ENCODE measurements at regions not wholly inside any gene's neighbourhood (a gene's known extent, or its start where the extent isn't known, plus 50 kb on each side); places are given as distances from the start of the nearest gene placed in this dataset.
A peak's percentile ranks its signal among the peaks of the same experiment; 100 is the strongest.

DNA sequence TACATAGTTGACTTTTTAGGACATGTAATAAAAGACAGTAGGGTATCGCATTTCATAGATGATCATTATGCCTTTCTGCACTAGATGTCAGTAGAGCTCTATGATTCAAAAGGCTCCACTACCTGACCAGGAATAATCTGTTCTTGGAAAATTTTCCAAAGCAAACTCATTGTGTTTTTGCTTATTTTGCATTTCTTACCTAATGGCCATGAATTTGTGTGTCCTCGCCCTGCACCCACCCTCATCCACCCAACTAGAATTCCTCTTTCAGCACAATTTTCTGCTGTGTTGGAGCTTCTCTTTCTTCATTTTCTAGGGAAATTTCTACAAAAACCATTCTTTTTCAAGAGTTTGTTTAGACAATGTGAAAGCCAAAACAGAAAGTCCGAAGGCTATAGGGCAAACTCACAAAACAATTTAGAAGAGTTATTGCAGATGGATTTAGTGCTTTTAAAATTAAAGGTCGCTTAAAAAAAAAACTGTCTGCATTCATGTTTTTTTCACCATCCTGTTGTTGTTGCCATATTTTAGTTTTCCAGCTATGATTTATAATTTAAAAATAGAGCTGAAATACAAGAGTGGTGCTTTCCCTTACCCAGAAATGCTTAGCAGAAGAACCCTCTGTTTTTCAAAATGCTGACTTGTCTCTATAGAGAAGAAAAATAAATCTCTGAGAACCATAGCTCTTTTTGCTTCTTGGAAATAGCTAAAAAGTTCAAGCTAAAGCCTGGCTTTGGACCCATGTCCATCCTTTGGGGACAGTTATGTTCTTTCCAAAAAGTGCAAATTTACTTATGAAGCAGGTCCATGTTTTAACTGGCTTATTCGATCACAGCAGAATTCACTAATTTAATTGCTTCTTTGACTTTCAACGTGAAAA, 183.7 kb downstream of the SPATA18 start:
- DNase-seq (ENCODE audit: low read depth) = peak; percentile 10

DNA sequence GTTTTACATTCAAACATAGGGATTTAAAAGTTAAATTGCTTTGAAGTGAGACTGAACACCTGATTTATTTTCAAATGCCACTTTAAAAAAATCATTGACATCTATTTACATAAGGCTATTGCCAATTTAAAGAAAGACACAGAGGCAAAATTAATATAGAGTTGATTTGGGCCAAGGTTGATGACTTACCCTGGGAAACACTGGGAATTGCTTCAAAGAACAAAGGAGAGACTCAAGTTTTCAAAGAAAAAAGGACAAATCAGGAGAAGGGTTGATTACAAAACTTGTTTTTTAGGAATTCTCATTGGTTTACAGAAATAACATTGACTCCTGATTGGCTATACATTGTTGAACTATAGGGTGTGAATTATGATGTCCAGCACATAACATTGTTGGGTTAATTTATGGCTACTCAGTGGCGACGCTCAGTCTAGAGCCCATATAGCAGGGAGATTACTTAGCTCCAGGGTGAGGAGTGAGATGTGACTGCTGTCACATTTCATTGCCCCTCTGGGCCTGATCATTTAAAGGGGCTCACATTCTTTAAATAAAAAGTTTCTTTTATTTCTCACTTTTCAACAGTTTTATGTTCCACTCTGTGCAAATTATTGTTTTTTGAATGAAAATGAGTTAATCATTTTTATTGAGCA, 184.6 kb downstream of the SPATA18 start:
- DNase-seq (ENCODE audit: low read depth) = no peak

GRCh38 chr4:52241916-52242315, 190.8 kb downstream of the SPATA18 start:
- peak; percentile 1 for DNase-seq (ENCODE audit: low read depth)

DNA sequence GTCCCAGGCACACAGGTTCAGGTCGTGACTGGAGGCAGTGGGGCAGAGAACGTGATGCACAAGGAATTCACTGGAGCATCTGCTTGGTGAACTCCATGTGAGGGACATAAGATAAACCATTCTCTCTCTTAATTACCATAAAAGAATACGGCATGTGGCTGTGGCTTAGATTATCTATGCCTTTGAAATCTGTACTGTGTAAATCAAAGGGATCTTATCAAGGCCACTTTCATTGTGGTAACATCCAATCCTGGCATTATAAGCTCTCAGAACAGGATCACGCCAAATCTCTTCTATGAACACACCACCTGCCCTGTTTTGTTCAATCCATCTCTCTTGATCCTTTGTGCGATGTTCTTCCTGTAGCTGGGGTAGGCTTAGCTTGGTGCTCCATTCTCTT, 192.3 kb downstream of the SPATA18 start:
- no peak for DNase-seq (ENCODE audit: low read depth)

DNA sequence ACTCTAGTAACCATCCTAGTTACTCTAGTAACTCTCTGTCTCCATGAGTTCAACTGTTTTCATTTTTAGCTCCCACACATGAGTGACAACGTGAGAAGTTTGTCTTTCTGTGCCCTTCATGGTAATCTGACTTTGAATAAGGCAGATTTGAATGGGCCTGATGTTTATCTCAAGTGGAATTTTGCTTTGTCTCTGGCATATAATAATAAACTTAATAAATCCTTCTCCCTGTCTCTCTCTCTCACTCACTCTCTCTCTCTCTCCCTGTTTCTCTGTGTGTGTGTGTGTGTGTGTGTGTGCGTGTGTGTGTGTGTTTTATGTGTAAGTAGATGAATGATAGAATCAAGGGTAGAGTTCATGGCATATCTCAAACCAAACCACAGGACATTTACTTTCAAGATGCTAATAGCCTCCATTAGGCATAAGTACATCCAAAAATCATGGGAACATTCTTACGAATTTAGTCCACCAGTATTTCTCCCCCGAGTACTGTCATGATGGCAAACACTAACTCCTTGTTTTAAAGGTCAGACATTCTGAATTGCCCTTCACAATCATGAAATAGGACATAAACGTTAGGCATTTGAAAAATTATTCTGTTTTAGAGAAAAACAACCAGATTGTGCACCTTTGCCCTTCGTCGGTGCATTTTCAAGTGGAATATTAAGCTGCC, 193.1 kb downstream of the SPATA18 start:
- DNase-seq (ENCODE audit: low read depth) = no peak

GRCh38 chr4:52244848-52245247, 193.7 kb downstream of the SPATA18 start:
- no peak for DNase-seq (ENCODE audit: low read depth)

- no peak for DNase-seq (ENCODE audit: low read depth)
Observed at GRCh38 chr4:52246827-52247226, 195.7 kb downstream of the SPATA18 start.

DNA sequence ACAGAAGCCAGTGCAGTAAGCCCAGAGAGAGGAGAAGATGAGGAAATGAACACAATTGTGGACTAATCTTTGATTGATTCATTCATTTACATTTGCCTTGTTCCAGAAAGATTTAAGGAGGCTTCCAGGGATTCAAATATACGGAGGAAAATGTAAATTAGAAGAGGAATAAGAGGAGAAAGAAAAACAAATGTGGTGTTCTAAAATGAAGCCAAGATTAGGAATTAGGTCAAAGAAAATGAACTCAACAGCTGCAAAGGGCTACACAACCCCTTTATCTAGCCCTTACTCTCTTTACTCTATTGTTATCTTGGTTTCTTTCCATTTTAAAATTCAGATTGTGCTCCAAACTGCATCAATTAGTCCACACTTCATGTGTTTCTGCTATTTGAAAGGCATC, 196.8 kb downstream of the SPATA18 start:
- no peak for DNase-seq (ENCODE audit: low read depth)

DNA sequence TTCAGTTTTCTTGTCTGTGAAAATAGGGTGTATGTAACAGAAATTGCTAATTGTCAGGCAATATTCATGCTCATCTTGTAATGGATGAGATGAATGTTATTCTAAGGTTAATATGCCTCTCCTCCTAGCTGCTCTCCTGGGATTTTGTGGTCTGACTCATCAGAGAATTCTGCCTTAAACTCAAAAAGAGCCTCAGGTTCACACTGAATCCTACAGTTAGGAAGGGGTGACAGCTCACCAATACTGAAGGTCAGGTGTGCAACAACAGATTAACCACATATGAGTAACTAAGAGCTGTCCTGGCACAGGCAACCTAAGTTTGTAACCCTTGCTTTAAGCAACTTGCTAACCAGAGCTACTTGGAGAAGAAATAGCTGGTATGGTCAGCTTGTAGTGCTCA, 197.7 kb downstream of the SPATA18 start:
- DNase-seq (ENCODE audit: low read depth) = peak; percentile 10

GRCh38 chr4:52249581-52249980, 198.5 kb downstream of the SPATA18 start:
- no peak for DNase-seq (ENCODE audit: low read depth)

- peak; percentile 1 for DNase-seq (ENCODE audit: low read depth)
Observed at GRCh38 chr4:52250154-52250553, 199.1 kb downstream of the SPATA18 start.

- DNase-seq (ENCODE audit: low read depth) = no peak
Observed at GRCh38 chr4:52251864-52252263, 200.8 kb downstream of the SPATA18 start.

DNA sequence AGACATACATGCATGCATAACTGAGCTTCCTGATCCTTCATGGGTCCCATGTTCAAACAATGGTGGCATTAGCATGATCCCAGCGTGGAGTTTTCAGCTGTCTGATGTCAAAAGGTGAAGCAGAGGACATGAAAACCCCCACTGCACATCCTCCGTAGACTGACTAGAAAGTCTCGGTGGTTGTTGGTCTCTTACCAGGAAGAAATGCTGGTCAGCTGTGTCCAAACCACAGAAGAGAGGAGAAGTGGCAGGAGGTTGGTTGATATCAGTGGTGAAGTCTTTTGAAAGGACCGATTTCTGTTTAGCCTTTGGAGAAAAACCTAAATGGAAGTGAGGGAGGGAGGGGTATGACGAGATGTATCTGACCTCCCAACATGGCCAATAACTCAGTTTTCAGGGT, 201.9 kb downstream of the SPATA18 start:
- no peak for DNase-seq (ENCODE audit: low read depth)

GRCh38 chr4:52256522-52256921, 205.4 kb downstream of the SPATA18 start:
- no peak for DNase-seq (ENCODE audit: low read depth)

- no peak for DNase-seq (ENCODE audit: low read depth)
Observed at GRCh38 chr4:52259978-52260377, 208.9 kb downstream of the SPATA18 start.

GRCh38 chr4:52260514-52261210, 209.6 kb downstream of the SPATA18 start:
- no peak for DNase-seq (ENCODE audit: low read depth)

DNA sequence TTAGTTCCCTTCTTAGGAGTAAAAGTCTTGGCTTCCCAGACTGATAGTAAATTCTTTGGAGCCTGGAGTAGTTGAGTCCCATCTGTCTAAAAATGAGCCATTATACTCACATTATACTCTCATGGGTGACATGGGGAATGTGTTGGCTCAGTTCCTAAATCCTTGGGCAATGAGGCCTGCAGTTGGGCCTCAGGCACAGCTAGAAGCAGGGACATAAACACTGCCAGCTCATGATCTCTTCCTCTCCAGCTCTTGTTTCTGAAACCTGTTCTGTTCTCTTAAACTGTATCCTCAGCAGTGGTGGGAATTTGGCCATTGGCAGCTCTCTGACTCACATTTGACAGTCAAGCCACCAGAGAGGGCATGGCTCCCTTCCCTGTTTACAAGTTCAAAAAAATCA, 212.5 kb downstream of the SPATA18 start:
- no peak for DNase-seq (ENCODE audit: low read depth)

- no peak for DNase-seq (ENCODE audit: low read depth)
Observed at GRCh38 chr4:52265781-52266525, 214.8 kb downstream of the SPATA18 start.

DNA sequence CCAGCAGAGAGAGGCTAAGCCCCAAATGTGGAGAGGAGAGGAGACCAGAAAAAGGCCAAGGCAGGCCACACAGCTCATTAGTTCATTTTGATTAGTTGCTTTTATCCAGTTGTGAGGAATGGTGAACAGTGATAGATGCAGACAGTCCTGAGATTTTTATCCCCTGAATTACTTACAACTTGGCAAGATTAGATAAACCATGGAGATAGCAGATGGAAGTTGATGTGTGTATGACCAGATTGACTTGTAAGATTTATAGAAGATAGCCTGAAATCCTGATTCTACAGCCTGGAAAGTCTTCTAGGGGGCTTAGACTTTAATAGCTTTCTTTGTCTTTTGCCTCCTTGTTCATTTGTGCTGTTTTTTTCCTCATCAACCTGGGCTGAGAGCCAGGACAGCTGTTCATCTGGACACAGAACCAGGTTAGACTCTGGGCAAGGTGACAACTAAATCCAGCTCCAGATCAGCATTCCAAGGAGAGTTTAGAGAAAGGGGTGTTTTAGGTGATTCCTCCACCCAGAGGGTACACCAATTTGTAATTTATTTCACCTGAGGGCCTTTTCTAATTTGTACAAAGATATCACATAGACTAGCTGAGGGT, 215.5 kb downstream of the SPATA18 start:
- DNase-seq (ENCODE audit: low read depth) = no peak

- no peak for DNase-seq (ENCODE audit: low read depth)
Observed at GRCh38 chr4:52269761-52270160, 218.7 kb downstream of the SPATA18 start.

DNA sequence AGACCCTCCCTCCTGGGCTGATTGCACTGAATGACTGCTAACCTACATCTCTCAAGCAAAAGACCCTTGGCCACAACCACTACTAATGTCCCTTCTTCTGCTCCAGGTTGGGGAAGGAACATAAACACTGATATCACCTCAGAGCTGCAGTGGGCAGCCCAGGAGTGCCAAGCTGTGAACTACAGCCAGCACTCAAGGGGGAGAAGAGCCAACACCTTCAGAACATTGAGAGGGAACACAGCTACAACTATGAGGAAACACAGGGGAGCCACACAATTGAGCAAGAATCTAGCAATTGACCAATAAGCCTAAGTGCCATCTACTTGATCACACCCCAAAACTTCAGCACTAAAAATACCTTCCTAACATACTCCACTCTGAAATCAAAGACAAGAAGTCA, 222.8 kb downstream of the SPATA18 start:
- DNase-seq (ENCODE audit: low read depth) = no peak
